Fibroblast of pulmonary artery (primary cell): ENCODE measurements at regions not wholly inside any gene's neighbourhood (a gene's known extent, or its start where the extent isn't known, plus 50 kb on each side); places are given as distances from the start of the nearest gene placed in this dataset.

Experiments
- DNase-seq: peaks from one replicate; pipeline ENCODE4 v3.0.0-alpha.2; 2010; ENCODE audit warnings: low read depth
- H3K4me3 ChIP-seq: replicated peaks from 2 replicates; pipeline ENCODE4 v1.5.1; 2011; ENCODE audit warnings: low read depth, mild to moderate bottlenecking, control low read depth, low read length, moderate library complexity
- CTCF ChIP-seq: IDR thresholded peaks from 2 replicates; pipeline ENCODE4 v1.5.1; 2011; ENCODE audit warnings: mild to moderate bottlenecking, control low read depth, low read length, inconsistent platforms; ENCODE audit errors: missing control alignments

GRCh38 chr4:32216502-32216901, 1496.3 kb downstream of the PCDH7 start:
- no peak for DNase-seq
- no peak for TF ChIP-seq CTCF
- H3K4me3 ChIP-seq: no peak overlapping the region

GRCh38 chr4:32219306-32220075, 1499.3 kb downstream of the PCDH7 start:
- no peak for TF ChIP-seq CTCF
- DNase-seq: peak; percentile 51
- H3K4me3 ChIP-seq: no peak overlapping the region

GRCh38 chr4:32226204-32226603, 1506.0 kb downstream of the PCDH7 start:
- TF ChIP-seq CTCF: no peak
- no peak overlapping the region for H3K4me3 ChIP-seq
- DNase-seq: no peak

GRCh38 chr4:32226733-32227132, 1506.6 kb downstream of the PCDH7 start:
- no peak for DNase-seq
- TF ChIP-seq CTCF: no peak

GRCh38 chr4:32243926-32244325, 1523.8 kb downstream of the PCDH7 start:
- no peak for TF ChIP-seq CTCF
- no peak overlapping the region for H3K4me3 ChIP-seq
- no peak for DNase-seq

More at GRCh38 chr4:32226733-32227132, 1506.6 kb downstream of the PCDH7 start:
- no peak overlapping the region for H3K4me3 ChIP-seq

GRCh38 chr4:32249040-32249439, 1528.9 kb downstream of the PCDH7 start:
- TF ChIP-seq CTCF: no peak
- DNase-seq: peak; percentile 0

GRCh38 chr4:32251126-32251525, 1531.0 kb downstream of the PCDH7 start:
- no peak for DNase-seq
- H3K4me3 ChIP-seq: no peak overlapping the region
- no peak for TF ChIP-seq CTCF

More at GRCh38 chr4:32249040-32249439, 1528.9 kb downstream of the PCDH7 start:
- no peak overlapping the region for H3K4me3 ChIP-seq
